K562 (cell line): ENCODE measurements at regions not wholly inside any gene's neighbourhood (a gene's known extent, or its start where the extent isn't known, plus 50 kb on each side); places are given as distances from the start of the nearest gene placed in this dataset.

Experiments
- ARNT ChIP-seq, 2 experiments: fragments of 450-650 bp; IDR thresholded peaks; 2 replicates each; pipeline ENCODE4 v1.6.1; 2016; ENCODE audit warnings: mild to moderate bottlenecking in 1 of 2
- ERF ChIP-seq: fragments of 450-650 bp; formaldehyde crosslinking; IDR thresholded peaks from 2 replicates; pipeline ENCODE4 v1.4.0; 2020; ENCODE audit warnings: mild to moderate bottlenecking, mixed read lengths
- JUNB ChIP-seq: fragments of 450-650 bp; formaldehyde crosslinking; conservative IDR thresholded peaks from 2 replicates; pipeline ENCODE4 v1.4.0; 2020; ENCODE audit warnings: mild to moderate bottlenecking
- MAZ ChIP-seq, 2 experiments: fragments of 450-650 bp in 1 of 2; sonication (generic) in 1 of 2; formaldehyde crosslinking; IDR thresholded peaks in 1 of 2; conservative IDR thresholded peaks in 1 of 2; 2 replicates each; pipeline versions ENCODE4 v1.4.0 to v1.5.0; 2020; ENCODE audit warnings: mild to moderate bottlenecking in 1 of 2, missing genetic modification reagents in 1 of 2
- NR4A1 ChIP-seq, 2 experiments: fragments of 250-450 bp in 1 of 2; fragments of 450-650 bp in 1 of 2; sonication (Bioruptor Pico) in 1 of 2; IDR thresholded peaks; 2 replicates each; pipeline versions ENCODE4 v1.4.0 to v1.6.1; 2016 to 2020; ENCODE audit warnings: mild to moderate bottlenecking in 2 of 2, missing compliant biosample characterization in 1 of 2, missing genetic modification characterization in 1 of 2, moderate library complexity in 1 of 2
- PRDM10 ChIP-seq: fragments of 450-650 bp; IDR thresholded peaks from 2 replicates; pipeline ENCODE4 v1.6.1; 2018; ENCODE audit not compliant: partially characterized antibody
- TCF7L2 ChIP-seq: fragments of 150-350 bp; IDR thresholded peaks from 2 replicates; pipeline ENCODE4 v1.6.1; 2016; ENCODE audit warnings: low read depth, mild to moderate bottlenecking, low read length, moderate library complexity
- ZNF3 ChIP-seq: fragments of 250-450 bp; sonication (Bioruptor Pico); IDR thresholded peaks from 2 replicates; pipeline ENCODE4 v1.5.0; 2021; ENCODE audit warnings: mild to moderate bottlenecking, moderate library complexity
- ZNF57 ChIP-seq: fragments of 450-650 bp; formaldehyde crosslinking; IDR thresholded peaks from 2 replicates; pipeline ENCODE4 v1.4.0; 2020; ENCODE audit warnings: mild to moderate bottlenecking, moderate library complexity
- ZSCAN29 ChIP-seq: fragments of 450-650 bp; IDR thresholded peaks from 2 replicates; pipeline ENCODE4 v1.6.1; 2017
- TF ChIP-seq, protein P1 (sequence below), 2 experiments: fragments of 450-650 bp in 1 of 2; IDR thresholded peaks; 2 replicates each; pipeline ENCODE4 v1.6.1; 2011 to 2017; ENCODE audit warnings: low read depth in 2 of 2, antibody characterized with exemption in 1 of 2, borderline replicate concordance in 1 of 2, low read length in 1 of 2, mild to moderate bottlenecking in 1 of 2, mixed read lengths in 1 of 2; ENCODE audit not compliant: control insufficient read depth in 1 of 2
- TF ChIP-seq, protein P2 (sequence below), 2 experiments: fragments of 450-650 bp; formaldehyde crosslinking in 1 of 2; IDR thresholded peaks; 2 replicates each; pipeline versions ENCODE4 v1.4.0 to v1.6.1; 2014 to 2020; ENCODE audit warnings: mild to moderate bottlenecking in 2 of 2, borderline replicate concordance in 1 of 2, low read depth in 1 of 2

DNA sequence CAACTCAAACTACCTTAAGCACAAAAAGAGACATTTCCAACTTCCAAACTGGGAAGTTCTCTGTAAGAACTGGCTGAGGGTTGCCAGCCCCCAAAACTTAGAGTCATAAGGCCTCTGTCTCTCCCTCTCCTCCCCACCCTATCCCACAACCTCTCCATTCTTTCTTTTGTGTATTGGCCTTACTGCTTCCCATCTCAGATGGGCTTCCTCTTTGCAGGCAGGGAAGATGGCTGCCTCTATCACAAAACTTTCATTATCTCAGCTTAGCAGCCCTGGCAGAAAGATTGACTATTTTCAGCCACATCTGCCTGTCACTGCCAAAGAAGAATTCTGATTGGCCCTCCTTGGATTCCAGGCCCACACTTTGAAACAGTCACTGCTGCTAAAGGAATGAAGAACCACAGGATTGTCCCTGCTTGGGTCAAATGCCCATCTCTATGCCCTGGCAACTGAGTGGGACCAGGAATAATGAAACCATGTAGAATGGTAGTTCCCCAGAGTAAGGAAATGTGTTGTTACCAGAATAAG, 58.0 kb upstream of the PRKAR2B start (continued):
- TF ChIP-seq TCF7L2 (no peak), ZNF3 (CRISPR knock-in tag) (no peak), JUNB (CRISPR knock-in tag) (no peak), ZNF57 (CRISPR knock-in tag) (no peak), ARNT (IDR thresholded peaks at IDR 0.05) (no peak), NR4A1 (CRISPR knock-in tag; IDR thresholded peaks at IDR 0.05) (0 out of 2 replicates have a peak, but pooled peaks have one; percentile 77), NR4A1 (tag; IDR thresholded peaks at IDR 0.05) (0 out of 2 replicates have a peak, but pooled peaks have one; percentile 28), ZSCAN29 (no peak), ERF (CRISPR knock-in tag) (no peak), MAZ (CRISPR knock-in tag; conservative IDR thresholded peaks at IDR 0.05 in 1 of 2, IDR thresholded peaks at IDR 0.05 in 1 of 2) (peak in 1 of 2 experiments; percentile 77; a peak in 2 of 4 replicates), PRDM10 (no peak)
- TF ChIP-seq, protein P1, sequence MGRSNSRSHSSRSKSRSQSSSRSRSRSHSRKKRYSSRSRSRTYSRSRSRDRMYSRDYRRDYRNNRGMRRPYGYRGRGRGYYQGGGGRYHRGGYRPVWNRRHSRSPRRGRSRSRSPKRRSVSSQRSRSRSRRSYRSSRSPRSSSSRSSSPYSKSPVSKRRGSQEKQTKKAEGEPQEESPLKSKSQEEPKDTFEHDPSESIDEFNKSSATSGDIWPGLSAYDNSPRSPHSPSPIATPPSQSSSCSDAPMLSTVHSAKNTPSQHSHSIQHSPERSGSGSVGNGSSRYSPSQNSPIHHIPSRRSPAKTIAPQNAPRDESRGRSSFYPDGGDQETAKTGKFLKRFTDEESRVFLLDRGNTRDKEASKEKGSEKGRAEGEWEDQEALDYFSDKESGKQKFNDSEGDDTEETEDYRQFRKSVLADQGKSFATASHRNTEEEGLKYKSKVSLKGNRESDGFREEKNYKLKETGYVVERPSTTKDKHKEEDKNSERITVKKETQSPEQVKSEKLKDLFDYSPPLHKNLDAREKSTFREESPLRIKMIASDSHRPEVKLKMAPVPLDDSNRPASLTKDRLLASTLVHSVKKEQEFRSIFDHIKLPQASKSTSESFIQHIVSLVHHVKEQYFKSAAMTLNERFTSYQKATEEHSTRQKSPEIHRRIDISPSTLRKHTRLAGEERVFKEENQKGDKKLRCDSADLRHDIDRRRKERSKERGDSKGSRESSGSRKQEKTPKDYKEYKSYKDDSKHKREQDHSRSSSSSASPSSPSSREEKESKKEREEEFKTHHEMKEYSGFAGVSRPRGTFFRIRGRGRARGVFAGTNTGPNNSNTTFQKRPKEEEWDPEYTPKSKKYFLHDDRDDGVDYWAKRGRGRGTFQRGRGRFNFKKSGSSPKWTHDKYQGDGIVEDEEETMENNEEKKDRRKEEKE (IDR thresholded peaks at IDR 0.05; ENCODE audit: borderline replicate concordance in 1 of 2, control insufficient read depth in 1 of 2, low read depth in 2 of 2, low read length in 1 of 2), result no peak
- TF ChIP-seq, protein P2, sequence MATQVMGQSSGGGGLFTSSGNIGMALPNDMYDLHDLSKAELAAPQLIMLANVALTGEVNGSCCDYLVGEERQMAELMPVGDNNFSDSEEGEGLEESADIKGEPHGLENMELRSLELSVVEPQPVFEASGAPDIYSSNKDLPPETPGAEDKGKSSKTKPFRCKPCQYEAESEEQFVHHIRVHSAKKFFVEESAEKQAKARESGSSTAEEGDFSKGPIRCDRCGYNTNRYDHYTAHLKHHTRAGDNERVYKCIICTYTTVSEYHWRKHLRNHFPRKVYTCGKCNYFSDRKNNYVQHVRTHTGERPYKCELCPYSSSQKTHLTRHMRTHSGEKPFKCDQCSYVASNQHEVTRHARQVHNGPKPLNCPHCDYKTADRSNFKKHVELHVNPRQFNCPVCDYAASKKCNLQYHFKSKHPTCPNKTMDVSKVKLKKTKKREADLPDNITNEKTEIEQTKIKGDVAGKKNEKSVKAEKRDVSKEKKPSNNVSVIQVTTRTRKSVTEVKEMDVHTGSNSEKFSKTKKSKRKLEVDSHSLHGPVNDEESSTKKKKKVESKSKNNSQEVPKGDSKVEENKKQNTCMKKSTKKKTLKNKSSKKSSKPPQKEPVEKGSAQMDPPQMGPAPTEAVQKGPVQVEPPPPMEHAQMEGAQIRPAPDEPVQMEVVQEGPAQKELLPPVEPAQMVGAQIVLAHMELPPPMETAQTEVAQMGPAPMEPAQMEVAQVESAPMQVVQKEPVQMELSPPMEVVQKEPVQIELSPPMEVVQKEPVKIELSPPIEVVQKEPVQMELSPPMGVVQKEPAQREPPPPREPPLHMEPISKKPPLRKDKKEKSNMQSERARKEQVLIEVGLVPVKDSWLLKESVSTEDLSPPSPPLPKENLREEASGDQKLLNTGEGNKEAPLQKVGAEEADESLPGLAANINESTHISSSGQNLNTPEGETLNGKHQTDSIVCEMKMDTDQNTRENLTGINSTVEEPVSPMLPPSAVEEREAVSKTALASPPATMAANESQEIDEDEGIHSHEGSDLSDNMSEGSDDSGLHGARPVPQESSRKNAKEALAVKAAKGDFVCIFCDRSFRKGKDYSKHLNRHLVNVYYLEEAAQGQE (IDR thresholded peaks at IDR 0.05; ENCODE audit: borderline replicate concordance), result no peak
- TF ChIP-seq, protein P2 (CRISPR knock-in tag; IDR thresholded peaks at IDR 0.05; ENCODE audit: low read depth), result no peak
